ENCODE measurements at regions not wholly inside any gene's neighbourhood (a gene's known extent, or its start where the extent isn't known, plus 50 kb on each side); places are given as distances from the start of the nearest gene placed in this dataset.

- TF ChIP-seq POLR2A (IDR thresholded peaks at IDR 0.05; ENCODE audit: low read depth, low read length) (no peak), RAD21 (IDR thresholded peaks at IDR 0.05; ENCODE audit: low read length) (no peak), CTCF (conservative IDR thresholded peaks at IDR 0.05; ENCODE audit: low read depth, low read length) (no peak), USF2 (IDR thresholded peaks at IDR 0.05; ENCODE audit: low read depth, low read length) (no peak)
These were observed 83.6 kb upstream of the HMGXB4 start for GRCh38 chr22:35173655-35174054.
